CD14-positive monocyte (primary cell): ENCODE measurements at regions not wholly inside any gene's neighbourhood (a gene's known extent, or its start where the extent isn't known, plus 50 kb on each side); places are given as distances from the start of the nearest gene placed in this dataset.

ENCODE experiments used
- DNase-seq, 3 donors: peaks; one replicate each; pipeline ENCODE4 v3.0.0-alpha.2; 2011 to 2022
- H2AFZ ChIP-seq: 2 replicates; pipeline ENCODE4 v1.6.0; 2012; ENCODE audit warnings: mild to moderate bottlenecking, low read depth, low read length, inconsistent platforms; ENCODE audit not compliant: insufficient read depth, poor library complexity, severe bottlenecking
- H3K27ac ChIP-seq, 2 donors: 1 replicate in 1 of 2; 2 replicates in 1 of 2; pipeline ENCODE4 v1.5.1; 2012 to 2013; ENCODE audit warnings: low read length in 2 of 2, control low read depth in 1 of 2, inconsistent platforms in 1 of 2, low read depth in 1 of 2, mild to moderate bottlenecking in 1 of 2
- H3K27me3 ChIP-seq, 2 donors: one replicate each; pipeline versions ENCODE4 v1.6.0 to v1.6.1; 2011 to 2013; ENCODE audit warnings: low read length in 2 of 2; ENCODE audit not compliant: control insufficient read depth in 2 of 2, insufficient read depth in 2 of 2
- H3K36me3 ChIP-seq, 2 donors: replicated peaks in 1 of 2; 1 replicate in 1 of 2; 2 replicates in 1 of 2; pipeline versions ENCODE4 v1.5.1 to v1.6.1; 2012 to 2013; ENCODE audit warnings: low read length in 2 of 2, control low read depth in 1 of 2, inconsistent platforms in 1 of 2, mild to moderate bottlenecking in 1 of 2; ENCODE audit not compliant: insufficient read depth in 2 of 2, control insufficient read depth in 1 of 2
- H3K4me1 ChIP-seq, 2 donors: 1 replicate in 1 of 2; 2 replicates in 1 of 2; pipeline versions ENCODE4 v1.5.1 to v1.6.1; 2012 to 2013; ENCODE audit warnings: low read length in 2 of 2, control low read depth in 1 of 2, inconsistent platforms in 1 of 2, mild to moderate bottlenecking in 1 of 2, moderate library complexity in 1 of 2; ENCODE audit not compliant: insufficient read depth in 2 of 2, control insufficient read depth in 1 of 2
- H3K4me2 ChIP-seq: replicated peaks from 2 replicates; pipeline ENCODE3; 2012; ENCODE audit warnings: low read length, moderate library complexity, mild to moderate bottlenecking; ENCODE audit not compliant: poor library complexity, severe bottlenecking; ENCODE audit errors: extremely low read depth
- H3K4me3 ChIP-seq, 3 experiments: fragments of 200-600 bp in 1 of 3; sonication (generic) in 1 of 3; replicated peaks in 1 of 3; 1 replicate in 2 of 3; 2 replicates in 1 of 3; pipeline ENCODE4 v1.5.1; 2011 to 2013; ENCODE audit warnings: low read length in 3 of 3, mild to moderate bottlenecking in 3 of 3, control low read depth in 2 of 3, low read depth in 2 of 3, inconsistent platforms in 1 of 3, moderate library complexity in 1 of 3
- H3K79me2 ChIP-seq: 2 replicates; pipeline ENCODE4 v1.6.0; 2012; ENCODE audit warnings: mild to moderate bottlenecking, control low read depth, inconsistent platforms, low read length, moderate library complexity; ENCODE audit not compliant: insufficient read depth
- H3K9ac ChIP-seq: 2 replicates; pipeline ENCODE4 v1.6.0; 2017; ENCODE audit warnings: low read length, mild to moderate bottlenecking; ENCODE audit not compliant: insufficient read depth, poor library complexity, severe bottlenecking
- H3K9me3 ChIP-seq, 2 donors: replicated peaks in 1 of 2; 1 replicate in 1 of 2; 2 replicates in 1 of 2; pipeline versions ENCODE4 v1.5.1 to v1.6.1; 2012 to 2013; ENCODE audit warnings: low read length in 2 of 2, control low read depth in 1 of 2; ENCODE audit not compliant: control insufficient read depth in 1 of 2, insufficient read depth in 1 of 2
- H4K20me1 ChIP-seq: 2 replicates; pipeline ENCODE4 v1.6.0; 2012; ENCODE audit warnings: mild to moderate bottlenecking, low read length, control low read depth, moderate library complexity; ENCODE audit not compliant: insufficient read depth
- H3K27ac Mint-ChIP-seq, 7 donors: one replicate each; pipeline ENCODE4 v1.8.0; 2020; ENCODE audit warnings: mild to moderate bottlenecking in 7 of 7, mixed read lengths in 7 of 7, moderate library complexity in 6 of 7, inconsistent platforms in 2 of 7
- H3K27me3 Mint-ChIP-seq, 3 donors: one replicate each; pipeline ENCODE4 v1.8.0; 2021 to 2022; ENCODE audit warnings: low read depth in 3 of 3, mild to moderate bottlenecking in 3 of 3, mixed read lengths in 3 of 3, moderate library complexity in 3 of 3, inconsistent platforms in 1 of 3
- H3K36me3 Mint-ChIP-seq, 2 donors: one replicate each; pipeline ENCODE4 v1.8.0; 2020; ENCODE audit warnings: mixed read lengths in 2 of 2, inconsistent platforms in 1 of 2, mild to moderate bottlenecking in 1 of 2
- H3K4me1 Mint-ChIP-seq: one replicate; pipeline ENCODE4 v1.8.0; 2020; ENCODE audit warnings: mild to moderate bottlenecking, mixed read lengths
- H3K4me3 Mint-ChIP-seq, 2 donors: one replicate each; pipeline ENCODE4 v1.8.0; 2020; ENCODE audit warnings: mild to moderate bottlenecking in 2 of 2, mixed read lengths in 2 of 2, moderate library complexity in 1 of 2
- H3K9me3 Mint-ChIP-seq, 7 donors: one replicate each; pipeline ENCODE4 v1.8.0; 2020 to 2022; ENCODE audit warnings: mixed read lengths in 7 of 7, mild to moderate bottlenecking in 6 of 7, moderate library complexity in 6 of 7, inconsistent platforms in 2 of 7
- CTCF ChIP-seq: fragments of 200-600 bp; IDR thresholded peaks from one replicate; pipeline ENCODE4 v1.8.0; 2022; ENCODE audit warnings: antibody characterized with exemption, mild to moderate bottlenecking
- WGBS: methylation state at CpG from one replicate; pipeline ENCODE4 v1.1.5; 2013; ENCODE audit warnings: missing lambda C conversion rate; ENCODE audit not compliant: insufficient coverage; 5-methylcytosine and 5-hydroxymethylcytosine counted together
- intact Hi-C, 2 donors: fragments of 100-400 bp; cut with micrococcal nuclease; formaldehyde crosslinking; loops; one replicate each; pipeline versions ENCODE4 v1.15.0 to v1.15.1; 2023

GRCh38 chr20:60214901-60215815 lies 256.9 kb downstream of the CDH26 start:
- peaks cover 13% of the 10 kb centered on the region for H3K4me1 Mint-ChIP-seq
- no peaks in the 10 kb centered on the region for H3K4me1 ChIP-seq
- no peaks in the 10 kb centered on the region for H3K9me3 ChIP-seq
- H3K9ac ChIP-seq: no peak overlapping the region
- 36% methylated on average over 10 of the region's 17 CpGs for WGBS
- no peak for DNase-seq
- no peak overlapping the region for H2AFZ ChIP-seq
- peaks cover 0 to 6% (median 0%) of the 10 kb centered on the region in 3 donors for H3K27me3 Mint-ChIP-seq
- intact Hi-C loops: loop anchor here (5.0 to 10.0 kb wide), 2 partner anchors 1012 to 1050 kb away; no protein-coding TSS in a partner anchor
- no peaks in the 10 kb centered on the region for H4K20me1 ChIP-seq
- no peaks in the 10 kb centered on the region for H3K9me3 Mint-ChIP-seq
- no peak overlapping the region for H3K4me3 Mint-ChIP-seq
- H3K36me3 ChIP-seq: peaks cover 0 to 10% of the 10 kb centered on the region in 2 donors
- H3K4me3 ChIP-seq: no peak overlapping the region
- no peak overlapping the region for H3K27ac ChIP-seq
- no peak overlapping the region for H3K27ac Mint-ChIP-seq
- no peak for TF ChIP-seq CTCF
- H3K27me3 ChIP-seq: no peaks in the 10 kb centered on the region
- no peaks in the 10 kb centered on the region for H3K79me2 ChIP-seq
- no peak overlapping the region for H3K4me2 ChIP-seq
- H3K36me3 Mint-ChIP-seq: peaks cover 10 to 14% of the 10 kb centered on the region in 2 donors

GRCh38 chr20:60215816-60216730 lies 257.9 kb downstream of the CDH26 start:
- intact Hi-C loops: loop anchor here (10.0 kb wide), 1 partner anchor 1049 kb away; no protein-coding TSS in a partner anchor
- peaks cover 0 to 10% of the 10 kb centered on the region in 2 donors for H3K36me3 ChIP-seq
- Mint-ChIP-seq H3K4me1 (peaks cover 9% of the 10 kb centered on the region), H3K36me3 (peaks cover 14 to 15% of the 10 kb centered on the region in 2 donors), H3K9me3 (no peaks in the 10 kb centered on the region), H3K27ac (peak overlapping the region in 1 of 7 donors; percentile 63), H3K27me3 (peaks cover 0 to 6% (median 0%) of the 10 kb centered on the region in 3 donors), H3K4me3 (no peak overlapping the region)
- no peaks in the 10 kb centered on the region for H3K27me3 ChIP-seq
- no peak overlapping the region for H3K4me2 ChIP-seq
- no peak overlapping the region for H3K9ac ChIP-seq
- no peak overlapping the region for H2AFZ ChIP-seq
- no peak for DNase-seq
- WGBS: 85% methylated on average over 9 of the region's 11 CpGs
- no peaks in the 10 kb centered on the region for H4K20me1 ChIP-seq
- no peaks in the 10 kb centered on the region for H3K4me1 ChIP-seq
- TF ChIP-seq CTCF: no peak
- no peaks in the 10 kb centered on the region for H3K79me2 ChIP-seq
- H3K27ac ChIP-seq: no peak overlapping the region
- H3K4me3 ChIP-seq: no peak overlapping the region
- no peaks in the 10 kb centered on the region for H3K9me3 ChIP-seq
